GM12878 (cell line): ENCODE measurements at regions not wholly inside any gene's neighbourhood (a gene's known extent, or its start where the extent isn't known, plus 50 kb on each side); places are given as distances from the start of the nearest gene placed in this dataset.

ENCODE experiments used
- BMI1 ChIP-seq: fragments of 450-650 bp; IDR thresholded peaks from 2 replicates; pipeline ENCODE4 v1.6.1; 2016; ENCODE audit warnings: mild to moderate bottlenecking, moderate library complexity, borderline replicate concordance
- CUX1 ChIP-seq: IDR thresholded peaks from 2 replicates; pipeline ENCODE4 v1.6.1; 2012; ENCODE audit warnings: improper control_type of control experiment, low read depth, low read length; ENCODE audit not compliant: insufficient replicate concordance
- ELK1 ChIP-seq: IDR thresholded peaks from 2 replicates; pipeline ENCODE4 v1.6.1; 2012; ENCODE audit warnings: low read depth, low read length, improper control_type of control experiment
- HDAC2 ChIP-seq: fragments of 200-600 bp; sonication (generic); IDR thresholded peaks from 2 replicates; pipeline ENCODE4 v1.6.1; 2017
- TF ChIP-seq, protein P1 (sequence below): fragments of 450-650 bp; IDR thresholded peaks from 2 replicates; pipeline ENCODE4 v1.6.1; 2017; ENCODE audit warnings: mild to moderate bottlenecking, moderate library complexity

GRCh38 chr2:57965219-57965618 is 81.4 kb upstream of the VRK2 start (continued):
- TF ChIP-seq, protein P1, sequence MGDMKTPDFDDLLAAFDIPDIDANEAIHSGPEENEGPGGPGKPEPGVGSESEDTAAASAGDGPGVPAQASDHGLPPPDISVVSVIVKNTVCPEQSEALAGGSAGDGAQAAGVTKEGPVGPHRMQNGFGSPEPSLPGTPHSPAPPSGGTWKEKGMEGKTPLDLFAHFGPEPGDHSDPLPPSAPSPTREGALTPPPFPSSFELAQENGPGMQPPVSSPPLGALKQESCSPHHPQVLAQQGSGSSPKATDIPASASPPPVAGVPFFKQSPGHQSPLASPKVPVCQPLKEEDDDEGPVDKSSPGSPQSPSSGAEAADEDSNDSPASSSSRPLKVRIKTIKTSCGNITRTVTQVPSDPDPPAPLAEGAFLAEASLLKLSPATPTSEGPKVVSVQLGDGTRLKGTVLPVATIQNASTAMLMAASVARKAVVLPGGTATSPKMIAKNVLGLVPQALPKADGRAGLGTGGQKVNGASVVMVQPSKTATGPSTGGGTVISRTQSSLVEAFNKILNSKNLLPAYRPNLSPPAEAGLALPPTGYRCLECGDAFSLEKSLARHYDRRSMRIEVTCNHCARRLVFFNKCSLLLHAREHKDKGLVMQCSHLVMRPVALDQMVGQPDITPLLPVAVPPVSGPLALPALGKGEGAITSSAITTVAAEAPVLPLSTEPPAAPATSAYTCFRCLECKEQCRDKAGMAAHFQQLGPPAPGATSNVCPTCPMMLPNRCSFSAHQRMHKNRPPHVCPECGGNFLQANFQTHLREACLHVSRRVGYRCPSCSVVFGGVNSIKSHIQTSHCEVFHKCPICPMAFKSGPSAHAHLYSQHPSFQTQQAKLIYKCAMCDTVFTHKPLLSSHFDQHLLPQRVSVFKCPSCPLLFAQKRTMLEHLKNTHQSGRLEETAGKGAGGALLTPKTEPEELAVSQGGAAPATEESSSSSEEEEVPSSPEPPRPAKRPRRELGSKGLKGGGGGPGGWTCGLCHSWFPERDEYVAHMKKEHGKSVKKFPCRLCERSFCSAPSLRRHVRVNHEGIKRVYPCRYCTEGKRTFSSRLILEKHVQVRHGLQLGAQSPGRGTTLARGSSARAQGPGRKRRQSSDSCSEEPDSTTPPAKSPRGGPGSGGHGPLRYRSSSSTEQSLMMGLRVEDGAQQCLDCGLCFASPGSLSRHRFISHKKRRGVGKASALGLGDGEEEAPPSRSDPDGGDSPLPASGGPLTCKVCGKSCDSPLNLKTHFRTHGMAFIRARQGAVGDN: no peak
- no peak for TF ChIP-seq CUX1
- TF ChIP-seq ELK1: no peak
- no peak for TF ChIP-seq HDAC2
- TF ChIP-seq BMI1: no peak
- TF ChIP-seq, all 136 proteins: peak for 0
